Limb (tissue), 2 donors: ENCODE measurements at regions not wholly inside any gene's neighbourhood (a gene's known extent, or its start where the extent isn't known, plus 50 kb on each side); places are given as distances from the start of the nearest gene placed in this dataset.

Experiments
- DNase-seq, 2 donors: peaks; one replicate each; pipeline ENCODE4 v3.0.0-alpha.2; 2016; ENCODE audit errors: extremely low spot score in 2 of 2

GRCh38 chr11:76298255-76298654, 82.7 kb downstream of the THAP12 start:
- no peak for DNase-seq

GRCh38 chr11:76296731-76297542, 84.0 kb downstream of the THAP12 start:
- no peak for DNase-seq

GRCh38 chr11:76293189-76293631, 86.9 kb upstream of the WNT11 start:
- no peak for DNase-seq

- no peak for DNase-seq
Measured at GRCh38 chr11:76292583-76293188, 86.4 kb upstream of the WNT11 start.

GRCh38 chr11:76291576-76292526, 85.5 kb upstream of the WNT11 start:
- no peak for DNase-seq

- DNase-seq, result no peak
Measured at GRCh38 chr11:76288166-76288980, 82.1 kb upstream of the WNT11 start.

GRCh38 chr11:76287227-76287626, 80.9 kb upstream of the WNT11 start:
- DNase-seq, result no peak

GRCh38 chr11:76285397-76286104, 79.2 kb upstream of the WNT11 start:
- DNase-seq, result no peak

GRCh38 chr11:76284161-76284560, 77.9 kb upstream of the WNT11 start:
- no peak for DNase-seq

GRCh38 chr11:76282811-76283595, 76.7 kb upstream of the WNT11 start:
- DNase-seq, result no peak

- DNase-seq, result no peak
Measured at GRCh38 chr11:76282172-76282571, 75.9 kb upstream of the WNT11 start.

GRCh38 chr11:76281558-76281906, 75.2 kb upstream of the WNT11 start:
- DNase-seq, result no peak

- no peak for DNase-seq
Measured at GRCh38 chr11:76280882-76281557, 74.7 kb upstream of the WNT11 start.

GRCh38 chr11:76280151-76280881, 74.0 kb upstream of the WNT11 start:
- no peak for DNase-seq

GRCh38 chr11:76279646-76280045, 73.3 kb upstream of the WNT11 start:
- no peak for DNase-seq

GRCh38 chr11:76279038-76279437, 72.7 kb upstream of the WNT11 start:
- DNase-seq, result no peak

GRCh38 chr11:76278526-76278925, 72.2 kb upstream of the WNT11 start:
- no peak for DNase-seq
